Stimulated activated CD4-positive, alpha-beta T cell treated with anti-CD3 and anti-CD28 coated beads, TNF-alpha, amount 100 ng/mL, for 48 hours (primary cell): ENCODE measurements at regions not wholly inside any gene's neighbourhood (a gene's known extent, or its start where the extent isn't known, plus 50 kb on each side); places are given as distances from the start of the nearest gene placed in this dataset.

ENCODE experiments used
- DNase-seq, 3 donors: peaks; one replicate each; pipeline ENCODE4 v3.0.0-alpha.2; 2020; ENCODE audit warnings: low read depth in 3 of 3

DNA sequence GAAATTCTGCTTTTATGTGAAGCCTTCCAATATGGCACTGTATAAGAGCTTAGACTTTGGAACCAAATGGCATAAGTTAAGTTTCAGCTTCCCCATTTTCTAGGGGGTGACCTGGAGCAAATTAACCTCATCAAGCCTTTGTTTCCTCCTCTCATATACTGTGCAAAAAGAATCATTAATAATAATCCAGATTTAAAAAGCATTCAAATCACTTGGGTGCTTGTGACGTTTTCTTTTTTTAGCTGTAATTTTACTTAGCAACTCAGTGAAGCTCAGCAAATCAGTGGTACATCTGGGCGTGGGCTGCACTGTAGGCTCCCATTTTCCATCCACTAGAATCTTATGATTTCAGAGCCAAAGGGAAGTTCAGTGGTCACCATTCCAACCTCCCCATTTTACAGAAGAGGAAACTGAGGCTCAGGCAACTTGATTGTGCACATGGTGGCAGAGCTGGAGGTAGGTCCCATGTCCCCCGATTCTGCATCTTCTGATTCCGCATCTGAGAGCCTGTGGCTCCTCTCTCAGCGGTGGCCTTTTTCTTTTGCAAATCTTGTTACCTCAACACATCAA, 131.2 kb downstream of the SNAPC1 start:
- DNase-seq: no peak

GRCh38 chr14:61894452-61895077, 132.3 kb downstream of the SNAPC1 start:
- peak; percentile 15 to 66 (median 45) for DNase-seq

GRCh38 chr14:61897300-61897699, 135.1 kb downstream of the SNAPC1 start:
- DNase-seq: no peak

- no peak for DNase-seq
These were observed 136.3 kb downstream of the SNAPC1 start for GRCh38 chr14:61898568-61898967.

GRCh38 chr14:61899497-61899896, 137.3 kb downstream of the SNAPC1 start:
- no peak for DNase-seq

GRCh38 chr14:61904946-61905345, 142.7 kb downstream of the SNAPC1 start:
- no peak for DNase-seq

DNA sequence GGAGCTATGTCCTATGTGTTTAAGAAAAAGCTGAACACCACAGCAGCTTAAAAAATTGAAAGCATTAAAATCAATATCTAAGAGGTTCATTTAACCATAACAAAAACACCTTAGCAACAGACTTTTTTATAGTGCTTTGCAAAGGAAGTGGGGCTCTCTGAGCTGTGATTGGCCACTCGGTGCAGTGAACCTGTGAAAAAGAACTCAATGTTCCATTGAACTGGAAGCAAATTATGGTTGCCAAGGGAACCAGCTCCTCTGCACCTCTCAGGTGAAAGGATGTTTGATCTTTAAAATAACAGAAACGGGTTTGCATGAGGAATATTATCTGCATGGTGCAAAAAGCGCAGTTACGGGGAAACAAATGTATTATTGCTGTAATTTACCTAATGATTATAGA, 149.4 kb downstream of the SNAPC1 start:
- no peak for DNase-seq

- no peak for DNase-seq
These were observed 156.8 kb downstream of the SNAPC1 start for GRCh38 chr14:61918998-61919397.

GRCh38 chr14:61923348-61923747, 161.1 kb downstream of the SNAPC1 start:
- DNase-seq: no peak

DNA sequence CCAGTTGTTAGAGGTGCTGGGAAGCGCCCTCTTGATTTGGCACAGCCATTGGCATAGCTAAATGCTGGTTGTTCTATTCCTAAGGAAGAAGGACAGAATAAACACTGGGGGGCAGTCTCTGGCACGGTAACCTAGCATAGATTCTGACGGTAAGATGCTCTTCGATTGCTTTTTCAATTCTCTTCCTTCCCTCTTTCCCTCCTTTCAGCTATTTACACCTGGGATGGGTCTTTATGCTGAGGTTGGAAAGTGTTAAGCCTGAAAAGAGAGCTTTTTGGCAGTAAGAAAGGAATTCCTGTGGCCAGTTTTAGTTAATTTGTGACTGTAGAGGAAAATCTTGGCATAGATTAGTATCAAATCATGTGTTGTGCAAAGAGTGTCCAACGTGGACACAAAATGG, 162.8 kb downstream of the SNAPC1 start:
- no peak for DNase-seq

DNA sequence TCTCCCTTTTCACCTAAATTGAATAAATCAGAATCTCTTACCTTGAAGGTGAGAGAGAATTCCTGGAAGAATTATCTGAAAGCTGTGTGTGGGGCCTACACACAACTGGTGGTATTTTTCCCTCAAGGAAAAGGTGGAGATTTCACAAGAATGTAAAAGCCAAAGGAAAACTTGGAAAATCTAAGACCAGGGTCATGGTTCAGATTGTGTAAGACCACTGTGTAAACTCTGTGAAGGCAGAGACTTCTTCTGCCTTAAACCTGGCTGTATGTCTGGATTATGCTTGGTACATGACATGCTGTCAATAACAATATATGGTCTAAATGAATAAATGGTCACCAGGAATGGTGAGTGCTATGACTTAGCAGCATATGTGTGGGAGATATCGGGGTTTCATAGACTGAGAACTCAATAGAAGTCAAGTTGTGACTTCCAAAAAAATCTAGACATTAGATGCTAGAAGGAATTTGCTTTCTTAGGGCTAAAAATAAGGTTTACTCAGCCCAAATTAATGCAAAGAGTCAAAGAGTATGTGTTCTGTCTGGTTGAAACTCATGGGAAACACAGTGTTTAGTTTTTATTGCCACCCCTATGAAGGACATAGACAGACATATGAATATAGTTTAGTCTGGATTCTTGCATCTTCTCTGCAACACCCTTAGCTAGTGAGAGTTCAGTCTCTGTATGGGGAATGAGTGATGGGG, 163.7 kb downstream of the SNAPC1 start:
- no peak for DNase-seq

- no peak for DNase-seq
These were observed 164.8 kb downstream of the SNAPC1 start for GRCh38 chr14:61927060-61927459.

DNA sequence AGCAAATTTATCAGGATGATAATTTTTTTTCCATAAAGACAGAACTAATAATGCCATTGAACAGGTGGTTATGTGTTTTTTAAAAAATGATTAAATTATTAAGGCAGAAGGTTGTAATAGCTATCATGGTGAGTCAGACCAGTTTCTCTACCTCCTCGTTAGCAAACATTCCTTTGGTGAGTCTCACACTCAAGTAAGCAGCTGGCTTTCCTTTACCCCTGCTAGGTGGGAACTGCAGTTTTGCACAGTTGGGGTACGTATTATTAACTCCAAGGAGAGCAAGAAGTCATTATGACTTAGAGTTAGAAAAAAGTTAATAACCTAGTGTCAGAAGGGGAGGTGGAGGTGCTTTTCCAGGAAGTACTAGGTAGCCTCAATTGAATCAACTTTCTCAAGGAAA, 165.3 kb downstream of the SNAPC1 start:
- DNase-seq: no peak

- DNase-seq: no peak
These were observed 166.1 kb downstream of the SNAPC1 start for GRCh38 chr14:61928300-61928699.

GRCh38 chr14:61928701-61929100, 166.5 kb downstream of the SNAPC1 start:
- no peak for DNase-seq

- no peak for DNase-seq
These were observed 167.4 kb downstream of the SNAPC1 start for GRCh38 chr14:61929651-61930050.

GRCh38 chr14:61930101-61930857, 168.1 kb downstream of the SNAPC1 start:
- no peak for DNase-seq

DNA sequence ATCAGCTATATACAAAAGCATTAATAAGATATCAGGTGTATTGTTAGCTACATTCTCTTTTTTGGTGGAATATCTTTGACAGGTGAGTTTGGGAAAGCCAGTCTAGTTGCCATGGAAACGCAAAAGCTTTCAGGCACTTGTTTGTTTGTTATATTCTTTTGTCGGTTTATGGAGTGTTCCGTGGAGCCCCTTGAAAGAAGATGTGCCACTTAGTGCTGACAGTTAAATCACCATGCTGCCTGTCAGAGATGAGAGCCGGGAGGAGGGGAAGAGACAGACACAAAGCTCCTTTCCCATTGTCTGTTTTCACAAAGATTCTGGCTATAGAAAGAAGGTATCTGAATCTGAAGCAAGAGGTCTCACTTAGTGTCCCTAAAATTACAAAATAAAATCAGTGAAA, 170.8 kb downstream of the SNAPC1 start:
- DNase-seq: no peak

DNA sequence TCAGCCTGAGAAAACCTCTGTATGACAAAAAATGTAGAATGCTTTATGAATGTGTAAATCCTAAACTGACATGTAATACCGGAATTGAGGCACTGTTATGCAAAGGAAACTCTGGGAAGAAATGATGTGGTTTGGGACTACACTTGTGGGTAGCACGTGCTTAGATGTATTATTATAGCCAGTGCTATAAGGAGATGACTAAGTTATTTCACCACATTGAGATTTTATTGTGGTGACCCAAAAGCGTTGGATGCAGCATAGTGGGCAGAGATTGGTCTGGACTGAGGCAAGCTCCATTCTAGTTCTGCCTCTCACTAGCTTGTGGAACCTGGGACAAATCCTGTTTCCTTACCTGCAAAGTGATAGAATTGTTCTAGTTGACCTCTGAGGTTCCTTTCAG, 172.2 kb downstream of the SNAPC1 start:
- no peak for DNase-seq

DNA sequence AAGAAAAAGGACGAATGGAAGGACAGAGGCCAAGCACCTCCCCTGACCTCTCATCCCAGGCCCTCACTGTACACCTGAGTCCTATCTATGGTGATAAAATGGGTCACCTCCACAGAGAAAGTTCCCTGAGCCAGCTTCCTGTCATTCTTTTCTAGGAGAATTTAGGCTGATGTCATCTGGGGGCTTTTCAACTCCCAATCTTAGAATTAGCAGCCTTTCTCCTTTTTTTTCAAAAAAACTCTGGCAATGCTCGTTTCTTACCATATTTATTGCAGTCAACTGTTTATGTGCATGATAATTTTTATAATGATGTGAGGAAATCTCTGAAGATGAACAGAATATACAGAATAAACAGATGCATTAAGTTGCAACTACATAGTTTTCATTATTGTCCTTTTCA, 177.6 kb downstream of the SNAPC1 start:
- no peak for DNase-seq

DNA sequence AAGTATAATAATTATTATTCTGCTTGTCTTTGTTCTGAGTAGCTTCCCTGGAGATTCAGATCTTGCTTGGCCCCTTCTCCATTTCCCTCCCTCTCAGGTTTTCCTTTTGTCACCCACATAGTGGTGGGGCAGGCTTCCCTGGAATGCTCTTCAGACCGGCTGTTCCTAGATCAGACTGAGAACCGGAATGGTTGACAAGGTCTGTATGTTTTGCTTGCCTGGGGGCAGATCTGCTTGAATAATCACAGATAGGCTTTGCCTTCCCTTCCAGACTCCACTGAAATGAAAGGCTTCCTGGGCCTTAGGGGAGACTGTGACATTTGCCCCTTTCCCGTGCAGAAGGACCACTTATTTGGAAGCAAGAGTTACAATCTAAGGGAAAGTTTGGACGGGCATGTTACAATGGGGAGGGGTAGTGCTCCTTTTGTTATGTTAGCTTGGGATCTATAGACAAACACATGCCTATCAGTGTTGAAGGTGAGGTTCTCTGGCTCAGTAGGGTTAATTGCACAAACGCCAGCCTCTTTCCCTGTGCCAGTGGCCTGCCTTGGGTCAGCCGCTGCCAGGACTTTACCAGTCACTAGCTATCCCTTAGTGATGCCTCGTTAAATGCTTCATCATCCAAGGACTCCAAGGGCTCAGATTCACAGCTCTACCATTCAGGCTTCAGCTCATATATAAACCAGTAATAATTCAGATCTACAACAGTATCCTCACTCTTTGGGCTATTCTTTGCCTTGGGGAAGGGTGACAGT, 178.6 kb downstream of the SNAPC1 start:
- DNase-seq: no peak
